ENCODE measurements at regions not wholly inside any gene's neighbourhood (a gene's known extent, or its start where the extent isn't known, plus 50 kb on each side); places are given as distances from the start of the nearest gene placed in this dataset.

DNA sequence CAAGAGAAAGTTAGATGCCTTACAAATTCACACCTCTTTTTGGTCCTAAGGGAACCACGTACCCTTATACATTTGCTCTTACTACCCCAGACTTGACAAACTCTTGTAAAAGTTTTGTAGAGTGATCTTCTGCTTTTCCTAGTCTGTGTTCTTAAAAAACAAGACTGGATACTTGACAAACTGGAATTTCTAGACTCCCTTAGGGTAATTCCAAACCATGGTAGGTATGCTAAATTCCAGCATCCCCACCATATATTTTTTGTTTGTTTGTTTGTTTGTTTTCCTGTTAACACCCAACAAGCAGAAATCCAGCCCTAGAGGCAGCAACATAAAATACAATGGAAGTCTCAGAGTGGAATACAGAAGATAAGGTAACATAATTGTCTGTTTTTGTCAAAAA lies 280.7 kb upstream of the NR2F2 start:
- CTCF ChIA-PET (ENCODE audit: partially characterized antibody) = no interaction called here

More for the DNA sequence above, 280.7 kb upstream of the NR2F2 start:
- peaks cover 8% of the 10 kb centered on the region; the same call in 1 of the 2 replicates for H3K23me2 ChIP-seq (ENCODE audit: low read depth, low read length)
- no peaks in the 10 kb centered on the region for H3K79me1 ChIP-seq (ENCODE audit: low read depth, low read length)
- H4K20me1 ChIP-seq (replicated peaks in 1 of 2; ENCODE audit: control insufficient read depth in 1 of 2, insufficient read depth in 2 of 2, low read length in 2 of 2) = peaks cover 0 to 2% of the 10 kb centered on the region in 2 experiments
- H3K4me1 ChIP-seq (replicated peaks in 1 of 4; ENCODE audit: control insufficient read depth in 3 of 4, insufficient read depth in 4 of 4, low read length in 3 of 4) = peaks cover 0 to 8% (median 6%) of the 10 kb centered on the region in 4 experiments; a peak in 4 of 7 replicates
- H3K14ac ChIP-seq (ENCODE audit: insufficient read length) = no peak overlapping the region
- H3K27ac ChIP-seq (ENCODE audit: low read depth, low read length) = no peak overlapping the region
- H4K91ac ChIP-seq (replicated peaks; ENCODE audit: insufficient read length, low read length) = no peak overlapping the region
- H2BK20ac ChIP-seq (ENCODE audit: low read length) = no peak overlapping the region
- no peak overlapping the region for H3K56ac ChIP-seq (replicated peaks; ENCODE audit: insufficient read length, low read depth, low read length)
- H2AK5ac ChIP-seq (ENCODE audit: low read depth, low read length) = no peak overlapping the region
- FAIRE-seq (no peak), DNase-seq (ENCODE audit: low read depth in 1 of 2, low spot score in 2 of 2) (no peak)
- no peak overlapping the region for H2BK12ac ChIP-seq (ENCODE audit: low read depth, low read length)
- TF ChIP-seq CTBP2 (IDR thresholded peaks at IDR 0.05; ENCODE audit: borderline replicate concordance, insufficient read depth, insufficient read length, low read length) (no peak), MAFK (IDR thresholded peaks at IDR 0.05; ENCODE audit: low read depth, low read length) (no peak), E2F6 (IDR thresholded peaks at IDR 0.05) (no peak), TEAD4 (IDR thresholded peaks at IDR 0.05; ENCODE audit: low read depth, low read length) (no peak), NANOG (IDR thresholded peaks at IDR 0.05; ENCODE audit: insufficient read depth, low read depth, low read length, poor library complexity, severe bottlenecking) (no peak), YY1 (IDR thresholded peaks at IDR 0.05; ENCODE audit: low read depth, low read length) (no peak), KDM1A (IDR thresholded peaks at IDR 0.05; ENCODE audit: borderline replicate concordance, low read length) (no peak), RNF2 (IDR thresholded peaks at IDR 0.05; ENCODE audit: borderline replicate concordance, low read depth, low read length, missing control alignments, poor library complexity, severe bottlenecking) (no peak), SP2 (IDR thresholded peaks at IDR 0.05; ENCODE audit: low read length) (no peak), RFX5 (IDR thresholded peaks at IDR 0.05; ENCODE audit: borderline replicate concordance, low read depth, low read length) (no peak), HDAC2 (IDR thresholded peaks at IDR 0.05; ENCODE audit: borderline replicate concordance in 1 of 2, low read depth in 2 of 2, low read length in 2 of 2) (no peak), TAF1 (IDR thresholded peaks at IDR 0.05; ENCODE audit: low read depth, low read length) (no peak)
- H3K9ac ChIP-seq (replicated peaks in 1 of 4; ENCODE audit: extremely low read depth in 1 of 4, low read depth in 3 of 4, low read length in 3 of 4) = no peak overlapping the region
- no peak overlapping the region for H3K23ac ChIP-seq (ENCODE audit: insufficient read length)
- no peak overlapping the region for H2BK5ac ChIP-seq (ENCODE audit: low read depth, low read length)
- no peak overlapping the region for H3K4me3 ChIP-seq (ENCODE audit: extremely low read depth in 1 of 4, insufficient read depth in 2 of 4, low read depth in 3 of 4, low read length in 4 of 4)
- 85% methylated on average over 1 of the region's 1 CpG; no CpG with 5 or more reads in 1 of the 2 experiments for WGBS, 2 experiments (ENCODE audit: extremely low coverage in 1 of 2, insufficient coverage in 1 of 2, insufficient read length in 1 of 2, insufficient replicate concordance in 2 of 2, low coverage in 1 of 2, low lambda C conversion rate in 2 of 2, missing lambda C conversion rate in 1 of 2)
- no peak overlapping the region for H2BK15ac ChIP-seq (ENCODE audit: low read length)
- H3K27me3 ChIP-seq (replicated peaks in 1 of 4; ENCODE audit: control insufficient read depth in 3 of 4, extremely low read depth in 1 of 4, insufficient read depth in 3 of 4, low read length in 3 of 4) = peaks cover 15 to 47% (median 35%) of the 10 kb centered on the region in 4 experiments
- no peak overlapping the region for H3K18ac ChIP-seq (ENCODE audit: extremely low read depth, low read length)
- POLR2A ChIA-PET (ENCODE audit: partially characterized antibody) = no interaction called here
- H3K4me2 ChIP-seq (ENCODE audit: insufficient read depth in 1 of 2, low read depth in 2 of 2, low read length in 2 of 2) = no peak overlapping the region
- H3K79me2 ChIP-seq (ENCODE audit: control insufficient read depth in 1 of 2, insufficient read depth in 2 of 2, low read length in 2 of 2) = no peaks in the 10 kb centered on the region
- no peaks in the 10 kb centered on the region for H3K9me3 ChIP-seq (ENCODE audit: insufficient read depth in 2 of 2, low read depth in 1 of 2, low read length in 1 of 2)
- 0 out of 8 replicates have a peak, but pooled peaks cover 0 to 2% (median 0%) of the 10 kb centered on the region in 4 experiments for H3K36me3 ChIP-seq (ENCODE audit: control insufficient read depth in 2 of 4, insufficient read depth in 4 of 4, low read length in 3 of 4)
- no peak overlapping the region for H4K8ac ChIP-seq (ENCODE audit: extremely low read depth, insufficient read depth, low read length)
- H2BK120ac ChIP-seq (replicated peaks; ENCODE audit: low read depth, low read length) = no peak overlapping the region
- no peak overlapping the region for H3K4ac ChIP-seq (replicated peaks; ENCODE audit: insufficient read length, low read depth, low read length)
- H2AFZ ChIP-seq (ENCODE audit: low read length) = no peak overlapping the region
- H4K5ac ChIP-seq (ENCODE audit: insufficient read length, low read depth, low read length) = no peak overlapping the region

All from H1 (cell line).